ENCODE measurements at regions not wholly inside any gene's neighbourhood (a gene's known extent, or its start where the extent isn't known, plus 50 kb on each side); places are given as distances from the start of the nearest gene placed in this dataset.

- DNase-seq: no peak
Observed at GRCh38 chr16:18050234-18050633, 286.3 kb downstream of the NPIPA8 start.

GRCh38 chr16:18049547-18050133 lies 286.9 kb downstream of the NPIPA8 start:
- DNase-seq: no peak

GRCh38 chr16:18048853-18049546 lies 287.5 kb downstream of the NPIPA8 start:
- no peak for DNase-seq

- no peak for DNase-seq
Observed at GRCh38 chr16:18047761-18048160, 288.8 kb downstream of the NPIPA8 start.

- no peak for DNase-seq
Observed at GRCh38 chr16:18045356-18045755, 291.2 kb downstream of the NPIPA8 start.

GRCh38 chr16:18041864-18042834 lies 294.4 kb downstream of the NPIPA8 start:
- DNase-seq: no peak

GRCh38 chr16:18039931-18040330 lies 296.6 kb downstream of the NPIPA8 start:
- DNase-seq: no peak

GRCh38 chr16:18037051-18037450 lies 299.5 kb downstream of the NPIPA8 start:
- no peak for DNase-seq

- no peak for DNase-seq
Observed at GRCh38 chr16:18024611-18025010, 311.9 kb downstream of the NPIPA8 start.

GRCh38 chr16:18018376-18018775 lies 318.2 kb downstream of the NPIPA8 start:
- no peak for DNase-seq

GRCh38 chr16:18013863-18014262 lies 322.7 kb downstream of the NPIPA8 start:
- DNase-seq: no peak

GRCh38 chr16:18008356-18008755 lies 328.2 kb downstream of the NPIPA8 start:
- DNase-seq: no peak

GRCh38 chr16:18003033-18003432 lies 333.5 kb downstream of the NPIPA8 start:
- no peak for DNase-seq

GRCh38 chr16:17998996-17999395 lies 337.5 kb downstream of the NPIPA8 start:
- DNase-seq: no peak

GRCh38 chr16:17998550-17998949 lies 338.0 kb downstream of the NPIPA8 start:
- no peak for DNase-seq

- no peak for DNase-seq
Observed at GRCh38 chr16:17994027-17994426, 342.5 kb downstream of the NPIPA8 start.

GRCh38 chr16:17992416-17992815 lies 344.1 kb downstream of the NPIPA8 start:
- no peak for DNase-seq

GRCh38 chr16:17989255-17989654 lies 347.3 kb downstream of the NPIPA8 start:
- DNase-seq: no peak

- no peak for DNase-seq
Observed at GRCh38 chr16:17988839-17989238, 347.7 kb downstream of the NPIPA8 start.

- no peak for DNase-seq
Observed at GRCh38 chr16:17986991-17987390, 349.5 kb downstream of the NPIPA8 start.

GRCh38 chr16:17984810-17985209 lies 351.7 kb downstream of the NPIPA8 start:
- no peak for DNase-seq

- no peak for DNase-seq
Observed at GRCh38 chr16:17983847-17984639, 352.5 kb downstream of the NPIPA8 start.

GRCh38 chr16:17983114-17983513 lies 353.4 kb downstream of the NPIPA8 start:
- DNase-seq: no peak

Data from activated CD4-positive, alpha-beta T cell treated with anti-CD3 and anti-CD28 coated beads for 1 hour (primary cell).